ENCODE measurements at regions not wholly inside any gene's neighbourhood (a gene's known extent, or its start where the extent isn't known, plus 50 kb on each side); places are given as distances from the start of the nearest gene placed in this dataset.

DNA sequence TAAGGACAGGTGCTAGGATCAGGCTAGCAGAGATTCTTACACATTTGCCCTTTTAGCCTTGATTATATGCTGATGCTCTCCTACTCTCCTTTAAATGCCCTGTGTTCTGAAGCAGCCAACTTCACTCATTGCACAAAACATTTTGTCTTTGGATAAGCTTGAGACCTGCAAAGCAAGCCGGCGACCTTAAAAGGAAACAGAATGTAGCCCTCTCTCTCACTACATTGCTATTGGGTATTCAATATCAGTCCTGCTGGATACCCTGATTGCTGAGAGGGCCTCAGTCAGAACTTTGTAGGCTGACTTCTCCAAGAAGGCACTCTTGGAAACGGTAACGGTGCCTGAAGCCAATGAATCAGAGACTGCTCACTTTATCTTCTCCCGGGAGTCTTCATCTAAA is 528.9 kb downstream of the DTWD2 start:
- no peak overlapping the region for H3K27ac ChIP-seq (ENCODE audit: insufficient read depth, low read depth, low read length)
- peaks cover 1% of the 10 kb centered on the region for H3K9me3 ChIP-seq (replicated peaks; ENCODE audit: control insufficient read depth, insufficient read depth, low read length)
- H3K9ac ChIP-seq (replicated peaks; ENCODE audit: extremely low read depth, insufficient read depth, low read length), result no peak overlapping the region
- CTCF ChIA-PET, result no interaction called here
- H3K27me3 ChIP-seq (ENCODE audit: control insufficient read depth in 2 of 2, insufficient read depth in 2 of 2, low read length in 2 of 2), result no peaks in the 10 kb centered on the region
- no peak overlapping the region for H3K4me3 ChIP-seq (replicated peaks in 1 of 3; ENCODE audit: insufficient read depth in 1 of 3, low read depth in 1 of 3, low read length in 3 of 3)
- FAIRE-seq (no peak), DNase-seq (ENCODE audit: low read depth, low spot score) (no peak)
- H3K9me1 ChIP-seq (replicated peaks; ENCODE audit: control insufficient read depth, extremely low read depth, insufficient read depth, low read length), result no peaks in the 10 kb centered on the region
- no peaks in the 10 kb centered on the region for H3K79me2 ChIP-seq (ENCODE audit: control insufficient read depth, insufficient read depth, low read length)
- no peaks in the 10 kb centered on the region for H3K4me1 ChIP-seq (ENCODE audit: control insufficient read depth, extremely low read depth, insufficient read depth, low read length)
- H3K36me3 ChIP-seq (ENCODE audit: control insufficient read depth in 2 of 2, extremely low read depth in 1 of 2, insufficient read depth in 2 of 2, low read length in 2 of 2), result no peaks in the 10 kb centered on the region
- H4K20me1 ChIP-seq (replicated peaks; ENCODE audit: control insufficient read depth, extremely low read depth, insufficient read depth, low read length), result no peaks in the 10 kb centered on the region
- no peak overlapping the region for H2AFZ ChIP-seq (ENCODE audit: low read depth, low read length)
- no peak overlapping the region for H3K4me2 ChIP-seq (ENCODE audit: insufficient read depth, low read length)
- TF ChIP-seq POLR2AphosphoS5 (IDR thresholded peaks at IDR 0.05; ENCODE audit: insufficient read depth, low read depth, low read length) (no peak), EZH2 (IDR thresholded peaks at IDR 0.05; ENCODE audit: borderline replicate concordance, low read depth, low read length, severe bottlenecking) (no peak)
- intact Hi-C loops (cut with micrococcal nuclease) (no loop called here), dilution Hi-C loops (cut with MboI; ENCODE audit: extremely low pct_ligation_motif_present, low sequenced_read_pairs) (no loop called here)
- BruUV-seq (replicated peaks), result no TSS peak
- POLR2A ChIA-PET, result no interaction called here

DNA sequence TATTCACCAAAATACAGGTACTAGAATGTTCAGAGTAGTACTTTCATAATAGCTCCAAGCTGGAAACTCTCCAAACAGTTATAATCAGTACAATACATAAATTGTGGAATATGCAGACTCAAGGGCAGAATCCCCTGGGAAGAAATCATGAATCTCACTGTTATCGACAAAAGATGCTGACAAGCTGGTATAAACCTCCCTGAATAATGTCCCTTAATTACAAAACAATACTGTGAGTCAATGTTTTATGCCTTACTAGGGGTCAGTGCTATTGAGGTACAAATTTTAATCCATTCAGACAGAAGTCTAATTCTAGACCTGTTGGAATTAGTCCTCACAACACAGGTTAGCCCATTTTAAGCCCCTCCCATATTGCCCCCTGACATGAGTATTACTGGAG is 532.3 kb downstream of the DTWD2 start:
- dilution Hi-C loops (cut with MboI; ENCODE audit: extremely low pct_ligation_motif_present, low sequenced_read_pairs) (no loop called here), intact Hi-C loops (cut with micrococcal nuclease) (no loop called here)
- no TSS peak for BruUV-seq (replicated peaks)
- Histone ChIP-seq H3K9me3 (replicated peaks; ENCODE audit: control insufficient read depth, insufficient read depth, low read length) (no peaks in the 10 kb centered on the region), H3K79me2 (ENCODE audit: control insufficient read depth, insufficient read depth, low read length) (no peaks in the 10 kb centered on the region), H3K27ac (ENCODE audit: insufficient read depth, low read depth, low read length) (no peak overlapping the region), H3K4me3 (replicated peaks in 1 of 3; ENCODE audit: insufficient read depth in 1 of 3, low read depth in 1 of 3, low read length in 3 of 3) (no peak overlapping the region), H4K20me1 (replicated peaks; ENCODE audit: control insufficient read depth, extremely low read depth, insufficient read depth, low read length) (no peaks in the 10 kb centered on the region), H3K4me2 (ENCODE audit: insufficient read depth, low read length) (no peak overlapping the region), H3K36me3 (ENCODE audit: control insufficient read depth in 2 of 2, extremely low read depth in 1 of 2, insufficient read depth in 2 of 2, low read length in 2 of 2) (no peaks in the 10 kb centered on the region), H3K9ac (replicated peaks; ENCODE audit: extremely low read depth, insufficient read depth, low read length) (no peak overlapping the region), H3K4me1 (ENCODE audit: control insufficient read depth, extremely low read depth, insufficient read depth, low read length) (no peaks in the 10 kb centered on the region), H3K9me1 (replicated peaks; ENCODE audit: control insufficient read depth, extremely low read depth, insufficient read depth, low read length) (no peaks in the 10 kb centered on the region), H2AFZ (ENCODE audit: low read depth, low read length) (no peak overlapping the region), H3K27me3 (ENCODE audit: control insufficient read depth in 2 of 2, insufficient read depth in 2 of 2, low read length in 2 of 2) (no peaks in the 10 kb centered on the region)
- FAIRE-seq (no peak), DNase-seq (ENCODE audit: low read depth, low spot score) (no peak)
- TF ChIP-seq, protein P1, sequence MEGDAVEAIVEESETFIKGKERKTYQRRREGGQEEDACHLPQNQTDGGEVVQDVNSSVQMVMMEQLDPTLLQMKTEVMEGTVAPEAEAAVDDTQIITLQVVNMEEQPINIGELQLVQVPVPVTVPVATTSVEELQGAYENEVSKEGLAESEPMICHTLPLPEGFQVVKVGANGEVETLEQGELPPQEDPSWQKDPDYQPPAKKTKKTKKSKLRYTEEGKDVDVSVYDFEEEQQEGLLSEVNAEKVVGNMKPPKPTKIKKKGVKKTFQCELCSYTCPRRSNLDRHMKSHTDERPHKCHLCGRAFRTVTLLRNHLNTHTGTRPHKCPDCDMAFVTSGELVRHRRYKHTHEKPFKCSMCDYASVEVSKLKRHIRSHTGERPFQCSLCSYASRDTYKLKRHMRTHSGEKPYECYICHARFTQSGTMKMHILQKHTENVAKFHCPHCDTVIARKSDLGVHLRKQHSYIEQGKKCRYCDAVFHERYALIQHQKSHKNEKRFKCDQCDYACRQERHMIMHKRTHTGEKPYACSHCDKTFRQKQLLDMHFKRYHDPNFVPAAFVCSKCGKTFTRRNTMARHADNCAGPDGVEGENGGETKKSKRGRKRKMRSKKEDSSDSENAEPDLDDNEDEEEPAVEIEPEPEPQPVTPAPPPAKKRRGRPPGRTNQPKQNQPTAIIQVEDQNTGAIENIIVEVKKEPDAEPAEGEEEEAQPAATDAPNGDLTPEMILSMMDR (IDR thresholded peaks at IDR 0.05; ENCODE audit: extremely low read depth in 1 of 2, insufficient read depth in 1 of 2, low read depth in 1 of 2, low read length in 2 of 2), result no peak
- TF ChIP-seq JUN (IDR thresholded peaks at IDR 0.05; ENCODE audit: borderline replicate concordance, insufficient read depth, insufficient read length, low read depth), result no peak
- TF ChIP-seq POLR2AphosphoS5 (IDR thresholded peaks at IDR 0.05; ENCODE audit: insufficient read depth, low read depth, low read length), result no peak
- TF ChIP-seq MAX (IDR thresholded peaks at IDR 0.05; ENCODE audit: insufficient read depth, insufficient read length), result no peak
- TF ChIP-seq EZH2 (IDR thresholded peaks at IDR 0.05; ENCODE audit: borderline replicate concordance, low read depth, low read length, severe bottlenecking), result no peak
- TF ChIP-seq MYC (IDR thresholded peaks at IDR 0.05; ENCODE audit: low read depth, low read length), result no peak
- no peak for TF ChIP-seq POLR2A (IDR thresholded peaks at IDR 0.05; ENCODE audit: low read depth, low read length)
- TF ChIP-seq GATA2 (IDR thresholded peaks at IDR 0.05; ENCODE audit: insufficient read depth, insufficient read length, low read depth, low read length), result no peak
- no peak for TF ChIP-seq FOS (IDR thresholded peaks at IDR 0.05; ENCODE audit: borderline replicate concordance, insufficient read depth, low read length)
- ChIA-PET CTCF (no interaction called here), POLR2A (no interaction called here)
